ENCODE measurements at regions not wholly inside any gene's neighbourhood (a gene's known extent, or its start where the extent isn't known, plus 50 kb on each side); places are given as distances from the start of the nearest gene placed in this dataset.

DNA sequence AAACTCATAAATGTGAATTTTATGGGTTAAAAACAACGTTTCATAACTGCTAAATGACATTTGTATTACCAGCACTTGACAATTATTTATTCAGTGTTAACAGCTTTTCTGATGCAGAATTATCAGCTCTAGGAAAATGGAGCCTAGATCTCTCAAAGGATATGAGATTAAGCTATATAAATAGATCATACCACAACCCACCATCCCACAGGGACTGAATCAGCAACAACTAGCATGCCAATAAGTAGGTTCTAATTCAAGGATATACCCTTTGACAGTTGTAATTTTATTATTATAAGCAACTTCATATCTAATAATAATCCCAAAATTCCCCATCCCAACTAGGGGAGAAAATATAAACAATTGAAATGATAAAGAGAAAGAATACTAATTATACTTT, 275.4 kb upstream of the RGS18 start:
- H3K36me3 ChIP-seq (ENCODE audit: control insufficient read depth, low read length) = no peaks in the 10 kb centered on the region
- H3K9me3 ChIP-seq (ENCODE audit: control insufficient read depth, insufficient read depth, low read length) = no peaks in the 10 kb centered on the region
- TF ChIP-seq EZH2phosphoT487 (IDR thresholded peaks at IDR 0.05; ENCODE audit: borderline replicate concordance, low read length) = no peak
- TF ChIP-seq, protein P1, sequence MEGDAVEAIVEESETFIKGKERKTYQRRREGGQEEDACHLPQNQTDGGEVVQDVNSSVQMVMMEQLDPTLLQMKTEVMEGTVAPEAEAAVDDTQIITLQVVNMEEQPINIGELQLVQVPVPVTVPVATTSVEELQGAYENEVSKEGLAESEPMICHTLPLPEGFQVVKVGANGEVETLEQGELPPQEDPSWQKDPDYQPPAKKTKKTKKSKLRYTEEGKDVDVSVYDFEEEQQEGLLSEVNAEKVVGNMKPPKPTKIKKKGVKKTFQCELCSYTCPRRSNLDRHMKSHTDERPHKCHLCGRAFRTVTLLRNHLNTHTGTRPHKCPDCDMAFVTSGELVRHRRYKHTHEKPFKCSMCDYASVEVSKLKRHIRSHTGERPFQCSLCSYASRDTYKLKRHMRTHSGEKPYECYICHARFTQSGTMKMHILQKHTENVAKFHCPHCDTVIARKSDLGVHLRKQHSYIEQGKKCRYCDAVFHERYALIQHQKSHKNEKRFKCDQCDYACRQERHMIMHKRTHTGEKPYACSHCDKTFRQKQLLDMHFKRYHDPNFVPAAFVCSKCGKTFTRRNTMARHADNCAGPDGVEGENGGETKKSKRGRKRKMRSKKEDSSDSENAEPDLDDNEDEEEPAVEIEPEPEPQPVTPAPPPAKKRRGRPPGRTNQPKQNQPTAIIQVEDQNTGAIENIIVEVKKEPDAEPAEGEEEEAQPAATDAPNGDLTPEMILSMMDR (IDR thresholded peaks at IDR 0.05; ENCODE audit: low read depth, low read length, poor library complexity, severe bottlenecking) = no peak
- no peaks in the 10 kb centered on the region for H3F3A ChIP-seq (ENCODE audit: control insufficient read depth, insufficient read depth)
- H3K4me1 ChIP-seq (ENCODE audit: control insufficient read depth, low read length) = no peaks in the 10 kb centered on the region
- H3K27ac ChIP-seq (ENCODE audit: low read depth, low read length) = no peak overlapping the region
- H3K4me3 ChIP-seq (ENCODE audit: low read length) = no peak overlapping the region
- no peaks in the 10 kb centered on the region for H4K20me1 ChIP-seq (ENCODE audit: control insufficient read depth, insufficient read depth, low read depth, low read length)
- H3K4me2 ChIP-seq (ENCODE audit: low read length) = no peak overlapping the region
- H3K9me2 ChIP-seq (replicated peaks; ENCODE audit: control insufficient read depth, low read length) = no peaks in the 10 kb centered on the region
- no peaks in the 10 kb centered on the region for H3K79me2 ChIP-seq (ENCODE audit: control insufficient read depth, low read length)
- no peaks in the 10 kb centered on the region for H3K27me3 ChIP-seq (ENCODE audit: control insufficient read depth, low read length)

DNA sequence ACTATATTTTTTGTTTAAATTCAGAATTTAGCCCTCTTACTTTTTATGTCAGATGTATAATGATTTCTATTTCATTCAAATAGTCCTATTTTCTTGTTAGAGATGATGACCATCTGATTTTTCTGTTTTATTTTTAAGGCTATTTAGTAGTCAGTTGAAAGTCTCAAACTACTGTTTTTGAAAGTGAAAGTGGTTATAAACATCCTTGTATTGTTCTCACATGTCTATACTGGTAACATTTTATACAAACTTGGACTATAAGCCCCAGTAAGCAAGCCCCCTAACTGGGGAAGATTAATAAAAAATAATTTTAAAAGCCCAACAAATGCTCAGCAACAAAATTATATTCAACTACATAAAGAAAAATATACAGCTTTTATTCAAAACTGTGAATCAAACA, 271.3 kb upstream of the RGS18 start:
- H3K9me3 ChIP-seq (ENCODE audit: control insufficient read depth, insufficient read depth, low read length) = no peaks in the 10 kb centered on the region
- no peak overlapping the region for H3K4me2 ChIP-seq (ENCODE audit: low read length)
- no peaks in the 10 kb centered on the region for H3K27me3 ChIP-seq (ENCODE audit: control insufficient read depth, low read length)
- H3K36me3 ChIP-seq (ENCODE audit: control insufficient read depth, low read length) = no peaks in the 10 kb centered on the region
- H3K79me2 ChIP-seq (ENCODE audit: control insufficient read depth, low read length) = no peaks in the 10 kb centered on the region
- no peaks in the 10 kb centered on the region for H3F3A ChIP-seq (ENCODE audit: control insufficient read depth, insufficient read depth)
- no peaks in the 10 kb centered on the region for H3K9me2 ChIP-seq (replicated peaks; ENCODE audit: control insufficient read depth, low read length)
- H3K27ac ChIP-seq (ENCODE audit: low read depth, low read length) = no peak overlapping the region
- H3K4me3 ChIP-seq (ENCODE audit: low read length) = no peak overlapping the region
- H4K20me1 ChIP-seq (ENCODE audit: control insufficient read depth, insufficient read depth, low read depth, low read length) = no peaks in the 10 kb centered on the region
- no peaks in the 10 kb centered on the region for H3K4me1 ChIP-seq (ENCODE audit: control insufficient read depth, low read length)
- TF ChIP-seq, protein P1 (IDR thresholded peaks at IDR 0.05; ENCODE audit: low read depth, low read length, poor library complexity, severe bottlenecking) = no peak
- no peak for TF ChIP-seq EZH2phosphoT487 (IDR thresholded peaks at IDR 0.05; ENCODE audit: borderline replicate concordance, low read length)

DNA sequence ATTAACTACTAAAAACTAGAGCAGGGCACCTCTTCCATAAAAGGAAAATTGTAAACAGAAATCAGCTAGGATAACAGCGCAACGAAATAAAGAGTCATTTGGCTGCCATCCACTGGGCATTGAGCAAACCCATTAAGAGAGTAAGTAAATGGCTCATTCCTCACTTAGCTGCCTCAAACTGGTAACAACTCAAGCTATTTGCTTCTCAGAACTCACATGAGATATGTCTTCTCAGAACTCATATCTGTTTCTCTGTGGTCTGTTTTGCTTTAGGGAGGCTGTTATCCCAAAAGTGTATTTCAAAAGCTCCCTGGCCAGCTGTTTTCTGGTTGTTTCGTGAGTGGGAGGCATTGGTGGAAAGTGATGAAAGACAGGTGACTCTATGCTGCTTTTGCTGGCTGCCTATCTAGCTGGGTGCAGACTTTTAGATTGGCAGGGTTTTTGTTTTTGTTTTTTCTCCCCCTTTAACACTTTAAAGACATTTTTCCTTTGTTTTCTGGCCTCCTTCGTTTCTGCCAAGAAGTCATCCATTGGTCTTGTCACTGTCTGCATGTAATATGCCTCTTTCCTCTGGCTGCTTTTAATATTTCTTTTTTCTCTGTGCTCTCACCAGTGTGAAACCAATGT, 269.2 kb upstream of the RGS18 start:
- Histone ChIP-seq H3K27me3 (ENCODE audit: control insufficient read depth, low read length) (no peaks in the 10 kb centered on the region), H3K36me3 (ENCODE audit: control insufficient read depth, low read length) (no peaks in the 10 kb centered on the region), H3K4me1 (ENCODE audit: control insufficient read depth, low read length) (no peaks in the 10 kb centered on the region), H3K4me2 (ENCODE audit: low read length) (no peak overlapping the region), H3K9me2 (replicated peaks; ENCODE audit: control insufficient read depth, low read length) (no peaks in the 10 kb centered on the region), H4K20me1 (ENCODE audit: control insufficient read depth, insufficient read depth, low read depth, low read length) (no peaks in the 10 kb centered on the region), H3K79me2 (ENCODE audit: control insufficient read depth, low read length) (no peaks in the 10 kb centered on the region), H3K27ac (ENCODE audit: low read depth, low read length) (no peak overlapping the region), H3F3A (ENCODE audit: control insufficient read depth, insufficient read depth) (no peaks in the 10 kb centered on the region), H3K4me3 (ENCODE audit: low read length) (no peak overlapping the region), H3K9me3 (ENCODE audit: control insufficient read depth, insufficient read depth, low read length) (no peaks in the 10 kb centered on the region)
- no peak for TF ChIP-seq EZH2phosphoT487 (IDR thresholded peaks at IDR 0.05; ENCODE audit: borderline replicate concordance, low read length)
- TF ChIP-seq, protein P1 (IDR thresholded peaks at IDR 0.05; ENCODE audit: low read depth, low read length, poor library complexity, severe bottlenecking) = no peak
